IMR-90 (cell line): ENCODE measurements at regions not wholly inside any gene's neighbourhood (a gene's known extent, or its start where the extent isn't known, plus 50 kb on each side); places are given as distances from the start of the nearest gene placed in this dataset.

ENCODE experiments used
- ATAC-seq: fragments of 200-7000 bp; cut with Tn5 transposase; 2 replicates; pipeline ENCODE4 v1.9.1; 2020; ENCODE audit warnings: low read depth, mild to moderate bottlenecking, moderate library complexity
- BruUV-seq: library from RNA; stranded (reverse); fragments of 400-500 nt; replicated peaks from 2 replicates; lab custom pipeline; 2021; lab: Mats Ljungman, UMichigan
- CTCF ChIA-PET: fragments of 300-600 bp; formaldehyde crosslinking; extraction: SDS; loops from one replicate; lab custom pipeline; 2021; ENCODE audit warnings: antibody characterized with exemption; lab: Yijun Ruan, JAX
- POLR2A ChIA-PET: fragments of 300-600 bp; sonication (Branson Sonifier 250); formaldehyde crosslinking; loops from one replicate; lab custom pipeline; 2022; ENCODE audit warnings: antibody characterized with exemption; ENCODE audit not compliant: unreplicated experiment; lab: Charles Lee
- DNase-seq: peaks from one replicate; pipeline ENCODE4 v3.0.0; 2013
- H2AFZ ChIP-seq: replicated peaks from 2 replicates; pipeline ENCODE3; 2013; ENCODE audit warnings: low read length, mild to moderate bottlenecking; ENCODE audit not compliant: poor library complexity
- H2AK5ac ChIP-seq: 2 replicates; pipeline ENCODE4 v1.6.1; 2013; ENCODE audit warnings: low read depth, low read length, inconsistent platforms
- H2AK9ac ChIP-seq: replicated peaks from 2 replicates; pipeline ENCODE3; 2013; ENCODE audit warnings: mild to moderate bottlenecking, low read depth, low read length, moderate library complexity; ENCODE audit not compliant: poor library complexity
- H2BK120ac ChIP-seq: 2 replicates; pipeline ENCODE4 v1.6.1; 2013; ENCODE audit warnings: low read depth, low read length, inconsistent platforms
- H2BK15ac ChIP-seq: 3 replicates; pipeline ENCODE4 v1.6.1; 2013; ENCODE audit warnings: low read depth, low read length, inconsistent platforms
- H2BK20ac ChIP-seq: 2 replicates; pipeline ENCODE4 v1.6.1; 2013; ENCODE audit warnings: low read depth, mild to moderate bottlenecking, inconsistent platforms, low read length, moderate library complexity
- H2BK5ac ChIP-seq: 2 replicates; pipeline ENCODE4 v1.6.1; 2013; ENCODE audit warnings: mild to moderate bottlenecking, low read depth, low read length, inconsistent platforms; ENCODE audit not compliant: poor library complexity, severe bottlenecking
- H3K14ac ChIP-seq: replicated peaks from 2 replicates; pipeline ENCODE4 v1.6.1; 2013; ENCODE audit warnings: low read depth, low read length, inconsistent platforms
- H3K18ac ChIP-seq: 2 replicates; pipeline ENCODE4 v1.6.1; 2013; ENCODE audit warnings: low read depth, low read length, control low read depth
- H3K23ac ChIP-seq: 2 replicates; pipeline ENCODE4 v1.6.1; 2013; ENCODE audit warnings: low read depth, low read length, inconsistent platforms
- H3K27ac ChIP-seq: 2 replicates; pipeline ENCODE4 v1.5.1; 2013; ENCODE audit warnings: mild to moderate bottlenecking, control low read depth, low read length; ENCODE audit not compliant: insufficient read depth
- H3K27me3 ChIP-seq: 2 replicates; pipeline ENCODE4 v1.6.1; 2013; ENCODE audit warnings: low read length; ENCODE audit not compliant: control insufficient read depth, insufficient read depth
- H3K36me3 ChIP-seq: 2 replicates; pipeline ENCODE4 v1.6.1; 2013; ENCODE audit warnings: low read length, mixed read lengths; ENCODE audit not compliant: control insufficient read depth, insufficient read depth
- H3K4ac ChIP-seq: 2 replicates; pipeline ENCODE4 v1.6.1; 2013; ENCODE audit warnings: low read depth, low read length, inconsistent platforms
- H3K4me1 ChIP-seq: 2 replicates; pipeline ENCODE4 v1.6.1; 2013; ENCODE audit warnings: low read length, mixed read lengths; ENCODE audit not compliant: control insufficient read depth, insufficient read depth
- H3K4me2 ChIP-seq: 2 replicates; pipeline ENCODE4 v1.6.1; 2013; ENCODE audit warnings: low read depth, mild to moderate bottlenecking, control low read depth, low read length, moderate library complexity
- H3K4me3 ChIP-seq: 2 replicates; pipeline ENCODE4 v1.5.1; 2013; ENCODE audit warnings: low read depth, mild to moderate bottlenecking, control low read depth, low read length, moderate library complexity; ENCODE audit not compliant: insufficient read depth
- H3K56ac ChIP-seq: 2 replicates; pipeline ENCODE4 v1.6.1; 2013; ENCODE audit warnings: low read length, inconsistent platforms; ENCODE audit not compliant: insufficient read depth; ENCODE audit errors: extremely low read depth
- H3K79me1 ChIP-seq, 2 experiments: 2 replicates each; pipeline ENCODE4 v1.6.1; 2013; ENCODE audit warnings: low read length in 2 of 2, inconsistent platforms in 1 of 2, low read depth in 1 of 2
- H3K9ac ChIP-seq: 2 replicates; pipeline ENCODE4 v1.6.1; 2013; ENCODE audit warnings: low read depth, low read length, control low read depth
- H3K9me1 ChIP-seq: 2 replicates; pipeline ENCODE4 v1.6.1; 2013; ENCODE audit warnings: low read length, inconsistent platforms; ENCODE audit not compliant: insufficient read depth
- H3K9me3 ChIP-seq: 2 replicates; pipeline ENCODE4 v1.6.1; 2013; ENCODE audit warnings: low read length; ENCODE audit not compliant: control insufficient read depth, insufficient read depth
- H4K20me1 ChIP-seq: 2 replicates; pipeline ENCODE4 v1.6.1; 2013; ENCODE audit warnings: low read length, inconsistent platforms; ENCODE audit not compliant: insufficient read depth
- H4K5ac ChIP-seq: 2 replicates; pipeline ENCODE4 v1.6.1; 2013; ENCODE audit warnings: mild to moderate bottlenecking, low read depth, low read length, control low read depth
- H4K8ac ChIP-seq, 2 experiments: 2 replicates each; pipeline ENCODE4 v1.6.1; 2013; ENCODE audit warnings: low read depth in 2 of 2, low read length in 2 of 2, control low read depth in 1 of 2, inconsistent platforms in 1 of 2
- H4K91ac ChIP-seq: 2 replicates; pipeline ENCODE4 v1.6.1; 2013; ENCODE audit warnings: low read depth, low read length, inconsistent platforms; ENCODE audit not compliant: insufficient read depth
- CEBPB ChIP-seq: IDR thresholded peaks from 2 replicates; pipeline ENCODE4 v1.6.1; 2012; ENCODE audit warnings: low read depth, low read length, improper control_type of control experiment
- CHD1 ChIP-seq: IDR thresholded peaks from 2 replicates; pipeline ENCODE4 v1.6.1; 2012; ENCODE audit warnings: low read depth, low read length, improper control_type of control experiment
- CTCF ChIP-seq: conservative IDR thresholded peaks from 2 replicates; pipeline ENCODE4 v1.5.1; 2012; ENCODE audit warnings: mild to moderate bottlenecking, low read depth, low read length, improper control_type of control experiment
- ELK1 ChIP-seq: fragments of 150-350 bp; IDR thresholded peaks from 2 replicates; pipeline ENCODE4 v1.6.1; 2016; ENCODE audit warnings: low read depth, mild to moderate bottlenecking, low read length, moderate library complexity, borderline replicate concordance
- FOS ChIP-seq: fragments of 150-350 bp; IDR thresholded peaks from 2 replicates; pipeline ENCODE4 v1.6.1; 2016; ENCODE audit warnings: low read depth, low read length
- MAFK ChIP-seq: IDR thresholded peaks from 2 replicates; pipeline ENCODE4 v1.6.1; 2012; ENCODE audit warnings: low read depth, low read length, improper control_type of control experiment
- MAZ ChIP-seq: IDR thresholded peaks from 2 replicates; pipeline ENCODE4 v1.6.1; 2012; ENCODE audit warnings: low read depth, mild to moderate bottlenecking, low read length, improper control_type of control experiment, moderate library complexity, borderline replicate concordance
- MXI1 ChIP-seq: IDR thresholded peaks from 2 replicates; pipeline ENCODE4 v1.6.1; 2012; ENCODE audit warnings: low read depth, mild to moderate bottlenecking, low read length, moderate library complexity, borderline replicate concordance
- POLR2A ChIP-seq: IDR thresholded peaks from 2 replicates; pipeline ENCODE4 v1.6.1; 2012; ENCODE audit warnings: mild to moderate bottlenecking, low read depth, low read length
- RAD21 ChIP-seq: IDR thresholded peaks from 2 replicates; pipeline ENCODE4 v1.6.1; 2012; ENCODE audit warnings: low read length, improper control_type of control experiment
- RCOR1 ChIP-seq: IDR thresholded peaks from 2 replicates; pipeline ENCODE4 v1.6.1; 2012; ENCODE audit warnings: mild to moderate bottlenecking, low read length, improper control_type of control experiment; ENCODE audit not compliant: insufficient replicate concordance
- RFX5 ChIP-seq: IDR thresholded peaks from 2 replicates; pipeline ENCODE4 v1.8.0; 2012; ENCODE audit warnings: low read depth, mild to moderate bottlenecking, low read length, moderate library complexity
- SMC3 ChIP-seq: fragments of 150-350 bp; IDR thresholded peaks from 2 replicates; pipeline ENCODE4 v1.6.1; 2016; ENCODE audit warnings: low read depth, mild to moderate bottlenecking, antibody characterized with exemption, low read length, moderate library complexity
- USF2 ChIP-seq: fragments of 150-350 bp; IDR thresholded peaks from 2 replicates; pipeline ENCODE4 v1.6.1; 2017; ENCODE audit warnings: mild to moderate bottlenecking, antibody characterized with exemption, low read length, low read depth
- WGBS, 2 experiments: methylation state at CpG; one replicate each; pipeline versions ENCODE4 v1.1.5 to v1.1.7; 2013; ENCODE audit warnings: missing lambda C conversion rate in 2 of 2; ENCODE audit not compliant: insufficient read length in 1 of 2; ENCODE audit errors: extremely low coverage in 2 of 2; 5-methylcytosine and 5-hydroxymethylcytosine counted together
- dilution Hi-C: fragments of 300-500 bp; cut with HindIII; formaldehyde crosslinking; loops from one replicate; pipeline ENCODE4 v1.14.3; 2018; ENCODE audit warnings: low sequenced_read_pairs; ENCODE audit not compliant: unreplicated experiment
- in situ Hi-C: fragments of 300-500 bp; cut with MboI; formaldehyde crosslinking; loops from 3 replicates; pipeline ENCODE4 v1.14.3; 2019; ENCODE audit warnings: low sequenced_read_pairs, inconsistent platforms, mixed read lengths
- intact Hi-C: fragments of 100-400 bp; cut with micrococcal nuclease; formaldehyde crosslinking; loops from 2 replicates; pipeline ENCODE4 v1.10.0; 2022

- no peak overlapping the region for H3K27ac ChIP-seq
- H3K4me2 ChIP-seq, result no peak overlapping the region
- no peaks in the 10 kb centered on the region for H3K4me1 ChIP-seq
- no peak overlapping the region for H3K56ac ChIP-seq
- no peaks in the 10 kb centered on the region for H3K27me3 ChIP-seq
- no peak overlapping the region for H3K14ac ChIP-seq
- no peak overlapping the region for H3K18ac ChIP-seq
- ATAC-seq, result no peak
- no peak overlapping the region for H2AFZ ChIP-seq
- H3K9ac ChIP-seq, result no peak overlapping the region
- ChIA-PET POLR2A (no interaction called here), CTCF (no interaction called here)
- no peak overlapping the region for H4K8ac ChIP-seq
- no peak overlapping the region for H2AK5ac ChIP-seq
- no CpG with 5 or more reads among the region's 3 CpGs for whole genome bisulfite sequencing, 2 experiments
- H3K4ac ChIP-seq, result no peak overlapping the region
- H4K91ac ChIP-seq, result no peak overlapping the region
- H2AK9ac ChIP-seq, result no peak overlapping the region
- no TSS peak for BruUV-seq
- H3K9me1 ChIP-seq, result no peaks in the 10 kb centered on the region
- no peak overlapping the region for H2BK5ac ChIP-seq
- no peak overlapping the region for H3K23ac ChIP-seq
- no peak overlapping the region for H2BK15ac ChIP-seq
- dilution Hi-C loops, result no loop called here
- no peak for DNase-seq
- H3K79me1 ChIP-seq, result no peaks in the 10 kb centered on the region
- H2BK20ac ChIP-seq, result no peak overlapping the region
- H3K36me3 ChIP-seq, result no peaks in the 10 kb centered on the region
- no peak overlapping the region for H3K4me3 ChIP-seq
- no peak overlapping the region for H4K5ac ChIP-seq
- in situ Hi-C loops, result no loop called here
- H4K20me1 ChIP-seq, result no peaks in the 10 kb centered on the region
- TF ChIP-seq USF2 (no peak), FOS (no peak), SMC3 (no peak), CHD1 (no peak), CTCF (no peak), RCOR1 (no peak), MAZ (no peak), MAFK (no peak), RAD21 (no peak), CEBPB (no peak), RFX5 (no peak), POLR2A (no peak), ELK1 (no peak), MXI1 (no peak)
- H2BK120ac ChIP-seq, result no peak overlapping the region
- intact Hi-C loops, result no loop called here
- no peaks in the 10 kb centered on the region for H3K9me3 ChIP-seq
Measured at GRCh38 chr4:114479595-114479994, 119.0 kb upstream of the UGT8 start.
